ENCODE measurements at regions not wholly inside any gene's neighbourhood (a gene's known extent, or its start where the extent isn't known, plus 50 kb on each side); places are given as distances from the start of the nearest gene placed in this dataset.

GRCh38 chr11:70886676-70887541 is 365.5 kb downstream of the SHANK2 start:
- no peak overlapping the region for H3K4me3 ChIP-seq
- TF ChIP-seq EP300 (IDR thresholded peaks at IDR 0.05) (no peak), POLR2A (IDR thresholded peaks at IDR 0.05) (no peak), CTCF (IDR thresholded peaks at IDR 0.05) (no peak)
- H3K27me3 ChIP-seq, result no peaks in the 10 kb centered on the region
- DNase-seq (ENCODE audit: low spot score in 2 of 2), result no peak
- no peak overlapping the region for H3K27ac ChIP-seq
- WGBS, 2 donors, result 52 to 60% methylated on average over 21 of the region's 21 CpGs
- H3K36me3 ChIP-seq, result no peaks in the 10 kb centered on the region
- H3K4me1 ChIP-seq, result peaks cover 0 to 15% (median 0%) of the 10 kb centered on the region in 4 donors
- H3K9me3 ChIP-seq, result peaks cover 0 to 11% (median 0%) of the 10 kb centered on the region in 4 donors

GRCh38 chr11:70887542-70887827 is 364.9 kb downstream of the SHANK2 start:
- Histone ChIP-seq H3K27me3 (no peaks in the 10 kb centered on the region), H3K9me3 (peaks cover 0 to 11% (median 0%) of the 10 kb centered on the region in 4 donors), H3K36me3 (no peaks in the 10 kb centered on the region), H3K4me1 (peaks cover 0 to 15% (median 0%) of the 10 kb centered on the region in 4 donors), H3K4me3 (no peak overlapping the region), H3K27ac (no peak overlapping the region)
- 41 to 46% methylated on average over 2 of the region's 2 CpGs for WGBS, 2 donors
- no peak for DNase-seq (ENCODE audit: low spot score in 2 of 2)
- TF ChIP-seq CTCF (IDR thresholded peaks at IDR 0.05) (no peak), POLR2A (IDR thresholded peaks at IDR 0.05) (no peak), EP300 (IDR thresholded peaks at IDR 0.05) (no peak)

GRCh38 chr11:70888061-70888460 is 364.3 kb downstream of the SHANK2 start:
- Histone ChIP-seq H3K27me3 (no peaks in the 10 kb centered on the region), H3K9me3 (peaks cover 0 to 11% (median 0%) of the 10 kb centered on the region in 4 donors), H3K27ac (no peak overlapping the region), H3K36me3 (no peaks in the 10 kb centered on the region), H3K4me1 (peaks cover 0 to 15% (median 0%) of the 10 kb centered on the region in 4 donors), H3K4me3 (no peak overlapping the region)
- TF ChIP-seq POLR2A (IDR thresholded peaks at IDR 0.05) (no peak), EP300 (IDR thresholded peaks at IDR 0.05) (no peak), CTCF (IDR thresholded peaks at IDR 0.05) (no peak)
- no peak for DNase-seq (ENCODE audit: low spot score in 2 of 2)
- WGBS, 2 donors, result 78 to 81% methylated on average over 6 of the region's 6 CpGs

- Histone ChIP-seq H3K27me3 (no peaks in the 10 kb centered on the region), H3K9me3 (peaks cover 0 to 11% (median 0%) of the 10 kb centered on the region in 4 donors), H3K27ac (no peak overlapping the region), H3K36me3 (no peaks in the 10 kb centered on the region), H3K4me3 (no peak overlapping the region), H3K4me1 (peaks cover 0 to 4% (median 0%) of the 10 kb centered on the region in 4 donors)
- 83 to 88% methylated on average over 13 of the region's 13 CpGs for WGBS, 2 donors
- TF ChIP-seq CTCF (IDR thresholded peaks at IDR 0.05) (no peak), POLR2A (IDR thresholded peaks at IDR 0.05) (no peak), EP300 (IDR thresholded peaks at IDR 0.05) (no peak)
- DNase-seq (ENCODE audit: low spot score in 2 of 2), result no peak
These were observed 363.0 kb downstream of the SHANK2 start for GRCh38 chr11:70889411-70889810.

GRCh38 chr11:70891844-70892380 is 360.5 kb downstream of the SHANK2 start:
- peaks cover 0 to 12% (median under 1%) of the 10 kb centered on the region in 4 donors for H3K9me3 ChIP-seq
- no peaks in the 10 kb centered on the region for H3K27me3 ChIP-seq
- DNase-seq (ENCODE audit: low spot score in 2 of 2), result no peak
- H3K4me3 ChIP-seq, result no peak overlapping the region
- no peaks in the 10 kb centered on the region for H3K36me3 ChIP-seq
- TF ChIP-seq CTCF (IDR thresholded peaks at IDR 0.05) (no peak), EP300 (IDR thresholded peaks at IDR 0.05) (no peak), POLR2A (IDR thresholded peaks at IDR 0.05) (no peak)
- H3K27ac ChIP-seq, result no peak overlapping the region
- 78 to 90% methylated on average over 9 of the region's 9 CpGs for WGBS, 2 donors
- no peaks in the 10 kb centered on the region for H3K4me1 ChIP-seq
